Mesothelial cell of epicardium (in vitro differentiated cells): ENCODE measurements at regions not wholly inside any gene's neighbourhood (a gene's known extent, or its start where the extent isn't known, plus 50 kb on each side); places are given as distances from the start of the nearest gene placed in this dataset.

Source experiments
- DNase-seq, 2 experiments: peaks; one replicate each; pipeline ENCODE4 v3.0.0; 2021; ENCODE audit warnings: low spot score in 2 of 2; ENCODE audit not compliant: unreplicated experiment in 2 of 2
- H3K27ac Mint-ChIP-seq: 2 replicates; pipeline ENCODE4 v1.8.0; 2021; ENCODE audit warnings: mixed read lengths
- H3K27me3 Mint-ChIP-seq: 2 replicates; pipeline ENCODE4 v1.8.0; 2021; ENCODE audit warnings: low read depth, mixed read lengths
- H3K36me3 Mint-ChIP-seq: 2 replicates; pipeline ENCODE4 v1.8.0; 2021; ENCODE audit warnings: mixed read lengths
- H3K4me1 Mint-ChIP-seq: 2 replicates; pipeline ENCODE4 v1.8.0; 2021; ENCODE audit warnings: mixed read lengths
- H3K4me3 Mint-ChIP-seq: 2 replicates; pipeline ENCODE4 v1.8.0; 2021; ENCODE audit warnings: mild to moderate bottlenecking, moderate library complexity, mixed read lengths
- H3K9me3 Mint-ChIP-seq: 2 replicates; pipeline ENCODE4 v1.8.0; 2021; ENCODE audit warnings: mixed read lengths
- CTCF ChIP-seq: fragments of 200-600 bp; sonication (generic); IDR thresholded peaks from one replicate; pipeline ENCODE4 v1.5.0; 2021; ENCODE audit warnings: antibody characterized with exemption; ENCODE audit not compliant: unreplicated experiment

GRCh38 chr2:34252111-34252510, 653.0 kb upstream of the FAM98A start:
- Mint-ChIP-seq H3K27ac (no peak overlapping the region), H3K27me3 (no peaks in the 10 kb centered on the region), H3K9me3 (no peaks in the 10 kb centered on the region), H3K4me3 (no peak overlapping the region), H3K36me3 (no peaks in the 10 kb centered on the region), H3K4me1 (no peaks in the 10 kb centered on the region)
- no peak for TF ChIP-seq CTCF
- no peak for DNase-seq

- Mint-ChIP-seq H3K27ac (no peak overlapping the region), H3K36me3 (no peaks in the 10 kb centered on the region), H3K4me3 (no peak overlapping the region), H3K27me3 (no peaks in the 10 kb centered on the region), H3K9me3 (no peaks in the 10 kb centered on the region), H3K4me1 (no peaks in the 10 kb centered on the region)
- no peak for DNase-seq
- TF ChIP-seq CTCF: no peak
Measured at GRCh38 chr2:34251578-34251977, 652.5 kb upstream of the FAM98A start.

- no peak for TF ChIP-seq CTCF
- no peaks in the 10 kb centered on the region for H3K4me1 Mint-ChIP-seq
- H3K27ac Mint-ChIP-seq: no peak overlapping the region
- no peaks in the 10 kb centered on the region for H3K36me3 Mint-ChIP-seq
- no peaks in the 10 kb centered on the region for H3K27me3 Mint-ChIP-seq
- H3K9me3 Mint-ChIP-seq: no peaks in the 10 kb centered on the region
- no peak overlapping the region for H3K4me3 Mint-ChIP-seq
- DNase-seq: no peak
Measured at GRCh38 chr2:34244195-34244594, 645.1 kb upstream of the FAM98A start.

- TF ChIP-seq CTCF: no peak
- H3K36me3 Mint-ChIP-seq: no peaks in the 10 kb centered on the region
- no peaks in the 10 kb centered on the region for H3K4me1 Mint-ChIP-seq
- H3K9me3 Mint-ChIP-seq: no peaks in the 10 kb centered on the region
- H3K4me3 Mint-ChIP-seq: no peak overlapping the region
- H3K27ac Mint-ChIP-seq: no peak overlapping the region
- H3K27me3 Mint-ChIP-seq: no peaks in the 10 kb centered on the region
- no peak for DNase-seq
Measured at GRCh38 chr2:34242763-34243123, 643.6 kb upstream of the FAM98A start.

- Mint-ChIP-seq H3K27ac (no peak overlapping the region), H3K9me3 (peaks cover 5% of the 10 kb centered on the region), H3K4me1 (no peaks in the 10 kb centered on the region), H3K27me3 (no peaks in the 10 kb centered on the region), H3K4me3 (no peak overlapping the region), H3K36me3 (no peaks in the 10 kb centered on the region)
- DNase-seq: no peak
- TF ChIP-seq CTCF: no peak
Measured at GRCh38 chr2:34241905-34242762, 643.0 kb upstream of the FAM98A start.
